Effector memory CD8-positive, alpha-beta T cell (primary cell): ENCODE measurements at regions not wholly inside any gene's neighbourhood (a gene's known extent, or its start where the extent isn't known, plus 50 kb on each side); places are given as distances from the start of the nearest gene placed in this dataset.

Source experiments
- ATAC-seq: fragments of 150-1000 bp; cut with Tn5 transposase; replicated peaks from 2 replicates; pipeline ENCODE4 v1.10.0; 2021; ENCODE audit warnings: mild to moderate bottlenecking, moderate library complexity
- DNase-seq, 3 experiments: peaks; one replicate each; pipeline ENCODE4 v3.0.0; 2021
- H3K27ac Mint-ChIP-seq, 2 donors: one replicate each; pipeline ENCODE4 v1.8.0; 2022; ENCODE audit warnings: mild to moderate bottlenecking in 2 of 2, mixed read lengths in 2 of 2, moderate library complexity in 2 of 2
- H3K27me3 Mint-ChIP-seq, 2 donors: one replicate each; pipeline ENCODE4 v1.8.0; 2022; ENCODE audit warnings: mixed read lengths in 2 of 2
- H3K36me3 Mint-ChIP-seq: one replicate; pipeline ENCODE4 v1.8.0; 2022; ENCODE audit warnings: mild to moderate bottlenecking, moderate library complexity, mixed read lengths; ENCODE audit not compliant: insufficient read depth
- H3K4me1 Mint-ChIP-seq, 2 donors: one replicate each; pipeline ENCODE4 v1.8.0; 2022; ENCODE audit warnings: low read depth in 2 of 2, mixed read lengths in 2 of 2
- H3K4me3 Mint-ChIP-seq, 2 donors: one replicate each; pipeline ENCODE4 v1.8.0; 2022; ENCODE audit warnings: mild to moderate bottlenecking in 2 of 2, mixed read lengths in 2 of 2, moderate library complexity in 2 of 2
- H3K9me3 Mint-ChIP-seq, 2 donors: one replicate each; pipeline ENCODE4 v1.8.0; 2022; ENCODE audit warnings: mixed read lengths in 2 of 2

- no peaks in the 10 kb centered on the region for H3K36me3 Mint-ChIP-seq
- no peak overlapping the region for H3K27ac Mint-ChIP-seq
- no peaks in the 10 kb centered on the region for H3K4me1 Mint-ChIP-seq
- peaks cover 7 to 15% of the 10 kb centered on the region in 2 donors for H3K9me3 Mint-ChIP-seq
- H3K4me3 Mint-ChIP-seq = no peak overlapping the region
- H3K27me3 Mint-ChIP-seq = peaks cover 0 to 8% of the 10 kb centered on the region in 2 donors
- DNase-seq = no peak
- no peak for ATAC-seq
Measured at GRCh38 chr13:31503626-31504025, 235.7 kb upstream of the RXFP2 start.

GRCh38 chr13:31504918-31505317 lies 234.4 kb upstream of the RXFP2 start:
- DNase-seq = no peak
- Mint-ChIP-seq H3K4me3 (no peak overlapping the region), H3K27me3 (peaks cover 0 to 18% of the 10 kb centered on the region in 2 donors), H3K4me1 (no peaks in the 10 kb centered on the region), H3K27ac (no peak overlapping the region), H3K9me3 (peaks cover 3 to 8% of the 10 kb centered on the region in 2 donors), H3K36me3 (no peaks in the 10 kb centered on the region)
- no peak for ATAC-seq

GRCh38 chr13:31512331-31512730 lies 227.0 kb upstream of the RXFP2 start:
- Mint-ChIP-seq H3K4me3 (no peak overlapping the region), H3K9me3 (peaks cover 0 to 6% of the 10 kb centered on the region in 2 donors), H3K27ac (no peak overlapping the region), H3K36me3 (no peaks in the 10 kb centered on the region), H3K4me1 (no peaks in the 10 kb centered on the region), H3K27me3 (peaks cover 6 to 31% of the 10 kb centered on the region in 2 donors)
- DNase-seq (no peak), ATAC-seq (no peak)

GRCh38 chr13:31514932-31515331 lies 224.4 kb upstream of the RXFP2 start:
- Mint-ChIP-seq H3K4me3 (no peak overlapping the region), H3K9me3 (peaks cover 0 to 4% of the 10 kb centered on the region in 2 donors), H3K27me3 (peaks cover 6 to 13% of the 10 kb centered on the region in 2 donors), H3K36me3 (no peaks in the 10 kb centered on the region), H3K4me1 (no peaks in the 10 kb centered on the region), H3K27ac (no peak overlapping the region)
- no peak for ATAC-seq
- DNase-seq = no peak

- no peaks in the 10 kb centered on the region for H3K4me1 Mint-ChIP-seq
- no peak overlapping the region for H3K4me3 Mint-ChIP-seq
Measured at GRCh38 chr13:31515427-31515826, 223.9 kb upstream of the RXFP2 start.

GRCh38 chr13:31517599-31517998 lies 221.7 kb upstream of the RXFP2 start:
- H3K27me3 Mint-ChIP-seq = peaks cover 0 to 12% of the 10 kb centered on the region in 2 donors
- DNase-seq (no peak), ATAC-seq (no peak)
- no peak overlapping the region for H3K27ac Mint-ChIP-seq
- H3K4me3 Mint-ChIP-seq = no peak overlapping the region
- H3K4me1 Mint-ChIP-seq = no peaks in the 10 kb centered on the region
- no peaks in the 10 kb centered on the region for H3K9me3 Mint-ChIP-seq
- H3K36me3 Mint-ChIP-seq = no peaks in the 10 kb centered on the region

More at GRCh38 chr13:31515427-31515826, 223.9 kb upstream of the RXFP2 start:
- Mint-ChIP-seq H3K27me3 (peaks cover 6 to 8% of the 10 kb centered on the region in 2 donors), H3K27ac (no peak overlapping the region), H3K36me3 (no peaks in the 10 kb centered on the region), H3K9me3 (peaks cover 0 to 4% of the 10 kb centered on the region in 2 donors)
- DNase-seq = no peak
- no peak for ATAC-seq

- no peaks in the 10 kb centered on the region for H3K4me1 Mint-ChIP-seq
- H3K27ac Mint-ChIP-seq = no peak overlapping the region
- peaks cover 0 to 12% of the 10 kb centered on the region in 2 donors for H3K27me3 Mint-ChIP-seq
- no peaks in the 10 kb centered on the region for H3K36me3 Mint-ChIP-seq
- ATAC-seq = no peak
- no peaks in the 10 kb centered on the region for H3K9me3 Mint-ChIP-seq
- DNase-seq = no peak
- no peak overlapping the region for H3K4me3 Mint-ChIP-seq
Measured at GRCh38 chr13:31518645-31519044, 220.7 kb upstream of the RXFP2 start.

GRCh38 chr13:31521435-31521834 lies 217.9 kb upstream of the RXFP2 start:
- DNase-seq (no peak), ATAC-seq (no peak)
- no peak overlapping the region for H3K4me3 Mint-ChIP-seq
- H3K4me1 Mint-ChIP-seq = no peaks in the 10 kb centered on the region
- H3K36me3 Mint-ChIP-seq = peaks cover 3% of the 10 kb centered on the region
- peaks cover 0 to 3% of the 10 kb centered on the region in 2 donors for H3K9me3 Mint-ChIP-seq
- H3K27ac Mint-ChIP-seq = no peak overlapping the region
- H3K27me3 Mint-ChIP-seq = peaks cover 0 to 20% of the 10 kb centered on the region in 2 donors

- H3K27ac Mint-ChIP-seq = no peak overlapping the region
- H3K4me1 Mint-ChIP-seq = no peaks in the 10 kb centered on the region
- H3K9me3 Mint-ChIP-seq = peaks cover 0 to 3% of the 10 kb centered on the region in 2 donors
- DNase-seq (no peak), ATAC-seq (no peak)
- peaks cover 3% of the 10 kb centered on the region for H3K36me3 Mint-ChIP-seq
- no peak overlapping the region for H3K4me3 Mint-ChIP-seq
- H3K27me3 Mint-ChIP-seq = peaks cover 0 to 20% of the 10 kb centered on the region in 2 donors
Measured at GRCh38 chr13:31522396-31522795, 216.9 kb upstream of the RXFP2 start.

- Mint-ChIP-seq H3K4me1 (peaks cover 0 to 2% of the 10 kb centered on the region in 2 donors), H3K27ac (peak overlapping the region in 1 of 2 donors; percentile 11), H3K36me3 (peaks cover 3% of the 10 kb centered on the region), H3K9me3 (peaks cover 0 to 7% of the 10 kb centered on the region in 2 donors), H3K4me3 (no peak overlapping the region), H3K27me3 (peaks cover 0 to 21% of the 10 kb centered on the region in 2 donors)
- no peak for ATAC-seq
- no peak for DNase-seq
Measured at GRCh38 chr13:31528176-31528575, 211.2 kb upstream of the RXFP2 start.

GRCh38 chr13:31528758-31529157 lies 210.6 kb upstream of the RXFP2 start:
- peaks cover 0 to 3% of the 10 kb centered on the region in 2 donors for H3K4me1 Mint-ChIP-seq
- peaks cover 3% of the 10 kb centered on the region for H3K36me3 Mint-ChIP-seq
- DNase-seq (no peak), ATAC-seq (no peak)
- H3K4me3 Mint-ChIP-seq = no peak overlapping the region
- no peak overlapping the region for H3K27ac Mint-ChIP-seq
- H3K27me3 Mint-ChIP-seq = peaks cover 0 to 27% of the 10 kb centered on the region in 2 donors
- H3K9me3 Mint-ChIP-seq = peaks cover 0 to 8% of the 10 kb centered on the region in 2 donors

GRCh38 chr13:31530922-31531321 lies 208.4 kb upstream of the RXFP2 start:
- peaks cover 0 to 6% of the 10 kb centered on the region in 2 donors for H3K9me3 Mint-ChIP-seq

GRCh38 chr13:31537052-31537451 lies 202.3 kb upstream of the RXFP2 start:
- ATAC-seq (no peak), DNase-seq (no peak)
- peaks cover 0 to 25% of the 10 kb centered on the region in 2 donors for H3K27me3 Mint-ChIP-seq
- H3K27ac Mint-ChIP-seq = no peak overlapping the region
- no peaks in the 10 kb centered on the region for H3K36me3 Mint-ChIP-seq
- peaks cover 0 to 3% of the 10 kb centered on the region in 2 donors for H3K4me1 Mint-ChIP-seq
- no peak overlapping the region for H3K4me3 Mint-ChIP-seq
- peaks cover 0 to 6% of the 10 kb centered on the region in 2 donors for H3K9me3 Mint-ChIP-seq

More at GRCh38 chr13:31530922-31531321, 208.4 kb upstream of the RXFP2 start:
- Mint-ChIP-seq H3K4me1 (peaks cover 0 to 3% of the 10 kb centered on the region in 2 donors), H3K27me3 (peaks cover 0 to 20% of the 10 kb centered on the region in 2 donors), H3K4me3 (no peak overlapping the region), H3K36me3 (no peaks in the 10 kb centered on the region), H3K27ac (no peak overlapping the region)
- DNase-seq (no peak), ATAC-seq (no peak)

GRCh38 chr13:31538067-31539042 lies 201.0 kb upstream of the RXFP2 start:
- H3K9me3 Mint-ChIP-seq = peaks cover 0 to 3% of the 10 kb centered on the region in 2 donors
- no peak overlapping the region for H3K4me3 Mint-ChIP-seq
- no peak overlapping the region for H3K27ac Mint-ChIP-seq
- no peaks in the 10 kb centered on the region for H3K4me1 Mint-ChIP-seq
- DNase-seq (no peak), ATAC-seq (no peak)
- H3K36me3 Mint-ChIP-seq = no peaks in the 10 kb centered on the region
- peaks cover 0 to 23% of the 10 kb centered on the region in 2 donors for H3K27me3 Mint-ChIP-seq
